Body of pancreas (tissue), 4 donors: ENCODE measurements at regions not wholly inside any gene's neighbourhood (a gene's known extent, or its start where the extent isn't known, plus 50 kb on each side); places are given as distances from the start of the nearest gene placed in this dataset.
"Not testable (repeated sequence)": the region's sequence is repeated elsewhere in the genome, so short reads cannot be mapped to it uniquely, and the experiment has no call there.

Experiments used
- ATAC-seq: fragments of 150-250 bp; one replicate; pipeline ENCODE4 v1.9.1; 2016
- DNase-seq, 4 donors: peaks; one replicate each; pipeline ENCODE4 v3.0.0-alpha.2; 2019
- H3K27ac ChIP-seq, 4 donors: fragments of 200-600 bp; sonication (generic); 1 replicate in 3 of 4; 2 replicates in 1 of 4; pipeline versions ENCODE4 v1.5.1 to v1.6.1; 2016 to 2019; ENCODE audit warnings: mild to moderate bottlenecking in 1 of 4, mixed read lengths in 1 of 4, moderate library complexity in 1 of 4
- H3K27me3 ChIP-seq, 2 donors: fragments of 200-600 bp; sonication (generic); one replicate each; pipeline ENCODE4 v1.6.0; 2016; ENCODE audit warnings: mild to moderate bottlenecking in 1 of 2
- H3K36me3 ChIP-seq, 2 donors: fragments of 200-600 bp; sonication (generic); replicated peaks in 1 of 2; 2 replicates each; pipeline ENCODE4 v1.5.1; 2016; ENCODE audit warnings: low read depth in 2 of 2; ENCODE audit not compliant: insufficient read depth in 1 of 2
- H3K4me1 ChIP-seq: fragments of 200-600 bp; sonication (generic); one replicate; pipeline ENCODE4 v1.6.0; 2016
- H3K4me3 ChIP-seq, 2 donors: fragments of 200-600 bp; sonication (generic); 1 replicate in 1 of 2; 2 replicates in 1 of 2; pipeline ENCODE4 v1.5.1; 2016 to 2019
- H3K9me3 ChIP-seq, 3 donors: fragments of 200-600 bp; sonication (generic); 1 replicate in 2 of 3; 2 replicates in 1 of 3; pipeline ENCODE4 v1.5.1; 2016
- POLR2A ChIP-seq, 3 donors: fragments of 450-650 bp; IDR thresholded peaks; one replicate each; pipeline ENCODE4 v1.6.1; 2016; ENCODE audit warnings: antibody characterized with exemption in 3 of 3, mild to moderate bottlenecking in 2 of 3
- WGBS, 2 donors: methylation state at CpG; one replicate each; pipeline ENCODE4 v1.1.5; 2017; 5-methylcytosine and 5-hydroxymethylcytosine counted together
- intact Hi-C: fragments of 100-400 bp; cut with DNase I; formaldehyde crosslinking; loops from one replicate; pipeline ENCODE4 v1.15.1; 2023
- TF ChIP-seq, protein P1 (sequence below), 7 experiments: fragments of 450-650 bp in 4 of 7; fragments of 200-600 bp in 3 of 7; sonication (generic) in 3 of 7; IDR thresholded peaks; one replicate each; pipeline ENCODE4 v1.5.1; 2016 to 2019; ENCODE audit warnings: antibody characterized with exemption in 7 of 7

GRCh38 chr1:163633366-163633765 is 311.6 kb downstream of the NUF2 start:
- Histone ChIP-seq H3K36me3 (no peaks in the 10 kb centered on the region), H3K4me3 (no peak overlapping the region), H3K9me3 (no peaks in the 10 kb centered on the region), H3K27ac (no peak overlapping the region), H3K4me1 (no peaks in the 10 kb centered on the region), H3K27me3 (no peaks in the 10 kb centered on the region)
- TF ChIP-seq, protein P1, sequence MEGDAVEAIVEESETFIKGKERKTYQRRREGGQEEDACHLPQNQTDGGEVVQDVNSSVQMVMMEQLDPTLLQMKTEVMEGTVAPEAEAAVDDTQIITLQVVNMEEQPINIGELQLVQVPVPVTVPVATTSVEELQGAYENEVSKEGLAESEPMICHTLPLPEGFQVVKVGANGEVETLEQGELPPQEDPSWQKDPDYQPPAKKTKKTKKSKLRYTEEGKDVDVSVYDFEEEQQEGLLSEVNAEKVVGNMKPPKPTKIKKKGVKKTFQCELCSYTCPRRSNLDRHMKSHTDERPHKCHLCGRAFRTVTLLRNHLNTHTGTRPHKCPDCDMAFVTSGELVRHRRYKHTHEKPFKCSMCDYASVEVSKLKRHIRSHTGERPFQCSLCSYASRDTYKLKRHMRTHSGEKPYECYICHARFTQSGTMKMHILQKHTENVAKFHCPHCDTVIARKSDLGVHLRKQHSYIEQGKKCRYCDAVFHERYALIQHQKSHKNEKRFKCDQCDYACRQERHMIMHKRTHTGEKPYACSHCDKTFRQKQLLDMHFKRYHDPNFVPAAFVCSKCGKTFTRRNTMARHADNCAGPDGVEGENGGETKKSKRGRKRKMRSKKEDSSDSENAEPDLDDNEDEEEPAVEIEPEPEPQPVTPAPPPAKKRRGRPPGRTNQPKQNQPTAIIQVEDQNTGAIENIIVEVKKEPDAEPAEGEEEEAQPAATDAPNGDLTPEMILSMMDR (IDR thresholded peaks at IDR 0.05), result no peak
- no peak for TF ChIP-seq POLR2A (IDR thresholded peaks at IDR 0.05)
- 73 to 88% methylated on average over 1 of the region's 1 CpG for WGBS, 2 donors
- ATAC-seq (no peak), DNase-seq (no peak)
- intact Hi-C loops, result no loop called here

GRCh38 chr1:163645676-163646075 is 323.9 kb downstream of the NUF2 start:
- H3K4me3 ChIP-seq, H3K27ac ChIP-seq, H3K9me3 ChIP-seq, ATAC-seq, intact Hi-C loops, H3K4me1 ChIP-seq, H3K27me3 ChIP-seq, DNase-seq, H3K36me3 ChIP-seq: not testable (repeated sequence)
- 89 to 95% methylated on average over 16 to 25 of the region's 25 CpGs for WGBS, 2 donors

GRCh38 chr1:163650624-163651023 is 328.9 kb downstream of the NUF2 start:
- TF ChIP-seq POLR2A (IDR thresholded peaks at IDR 0.05), result no peak
- TF ChIP-seq, protein P1 (IDR thresholded peaks at IDR 0.05), result no peak
- intact Hi-C loops, result no loop called here
- Histone ChIP-seq H3K4me3 (no peak overlapping the region), H3K36me3 (no peaks in the 10 kb centered on the region), H3K27me3 (no peaks in the 10 kb centered on the region), H3K4me1 (no peaks in the 10 kb centered on the region), H3K27ac (no peak overlapping the region), H3K9me3 (no peaks in the 10 kb centered on the region)
- DNase-seq (no peak), ATAC-seq (no peak)
- WGBS, 2 donors, result 71 to 75% methylated on average over 4 of the region's 4 CpGs

- H3K4me3 ChIP-seq, result no peak overlapping the region
These were observed 330.7 kb downstream of the NUF2 start for GRCh38 chr1:163652441-163652840.

GRCh38 chr1:163655565-163655964 is 333.8 kb downstream of the NUF2 start:
- no peak overlapping the region for H3K4me3 ChIP-seq
- H3K27me3 ChIP-seq, result no peaks in the 10 kb centered on the region
- H3K9me3 ChIP-seq, result no peaks in the 10 kb centered on the region
- H3K4me1 ChIP-seq, result no peaks in the 10 kb centered on the region
- H3K36me3 ChIP-seq, result no peaks in the 10 kb centered on the region
- ATAC-seq (no peak), DNase-seq (no peak)
- no peak overlapping the region for H3K27ac ChIP-seq
- intact Hi-C loops, result no loop called here
- TF ChIP-seq, protein P1 (IDR thresholded peaks at IDR 0.05), result no peak
- TF ChIP-seq POLR2A (IDR thresholded peaks at IDR 0.05), result no peak

More at GRCh38 chr1:163652441-163652840, 330.7 kb downstream of the NUF2 start:
- ATAC-seq (no peak), DNase-seq (no peak)
- Histone ChIP-seq H3K9me3 (no peaks in the 10 kb centered on the region), H3K27me3 (no peaks in the 10 kb centered on the region), H3K27ac (no peak overlapping the region), H3K36me3 (no peaks in the 10 kb centered on the region), H3K4me1 (no peaks in the 10 kb centered on the region)
- intact Hi-C loops, result no loop called here
- TF ChIP-seq POLR2A (IDR thresholded peaks at IDR 0.05), result no peak
- TF ChIP-seq, protein P1 (IDR thresholded peaks at IDR 0.05), result no peak
